NT2/D1 (cell line): ENCODE measurements at regions not wholly inside any gene's neighbourhood (a gene's known extent, or its start where the extent isn't known, plus 50 kb on each side); places are given as distances from the start of the nearest gene placed in this dataset.

Source experiments
- YY1 ChIP-seq: IDR thresholded peaks from 2 replicates; pipeline ENCODE4 v1.6.1; 2011; ENCODE audit not compliant: insufficient read length, insufficient read depth
- ZNF274 ChIP-seq: IDR thresholded peaks from 2 replicates; pipeline ENCODE4 v1.6.1; 2011; ENCODE audit warnings: mild to moderate bottlenecking, low read depth, low read length

GRCh38 chr2:153106802-153107477, 371.6 kb downstream of the RPRM start:
- TF ChIP-seq ZNF274 (no peak), YY1 (no peak)
